ENCODE measurements at regions not wholly inside any gene's neighbourhood (a gene's known extent, or its start where the extent isn't known, plus 50 kb on each side); places are given as distances from the start of the nearest gene placed in this dataset.

DNA sequence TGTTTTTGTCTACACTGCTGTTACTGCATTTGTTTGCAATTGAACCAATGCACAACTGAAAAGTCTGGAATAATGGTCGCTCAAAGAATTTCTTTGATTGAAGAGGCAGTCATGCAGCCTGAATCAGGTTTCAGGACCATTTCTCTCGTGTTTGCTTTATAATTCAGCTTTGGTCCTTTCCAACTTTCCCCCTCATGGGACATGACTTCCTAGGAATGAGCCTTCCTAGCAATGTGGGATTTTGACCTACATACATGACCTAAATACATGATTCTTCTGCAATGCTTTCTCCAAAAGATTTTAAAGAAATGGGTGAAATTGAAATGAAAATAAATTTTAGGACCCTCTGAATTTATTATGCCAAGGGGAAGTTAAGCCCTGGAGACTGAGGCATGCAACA lies 197.4 kb downstream of the MREG start:
- Histone ChIP-seq H3K27me3 (ENCODE audit: control insufficient read depth in 2 of 2, insufficient read depth in 2 of 2, low read length in 2 of 2) (no peaks in the 10 kb centered on the region), H4K20me1 (replicated peaks; ENCODE audit: control insufficient read depth, insufficient read depth, low read length) (no peaks in the 10 kb centered on the region), H3K9me3 (replicated peaks; ENCODE audit: control insufficient read depth, insufficient read depth, low read depth, low read length) (no peaks in the 10 kb centered on the region), H3K9me1 (ENCODE audit: control insufficient read depth, insufficient read depth, low read length) (no peaks in the 10 kb centered on the region), H3K4me1 (replicated peaks in 1 of 2; ENCODE audit: control insufficient read depth in 2 of 2, insufficient read depth in 2 of 2, low read length in 2 of 2) (peaks cover 0 to 14% of the 10 kb centered on the region in 2 experiments; a peak in 4 of 5 replicates), H3K4me2 (ENCODE audit: insufficient read depth, low read length) (no peak overlapping the region), H2AFZ (ENCODE audit: low read depth, low read length) (no peak overlapping the region), H3K36me3 (ENCODE audit: control insufficient read depth, insufficient read depth, low read length) (no peaks in the 10 kb centered on the region), H3K4me3 (no peak overlapping the region), H3K27ac (ENCODE audit: extremely low read depth, low read depth, low read length) (no peak overlapping the region), H3K9ac (ENCODE audit: insufficient read depth in 1 of 2, low read depth in 2 of 2, low read length in 2 of 2) (no peak overlapping the region), H3K79me2 (ENCODE audit: control insufficient read depth, insufficient read depth, low read length) (no peaks in the 10 kb centered on the region)
- ChIA-PET POLR2A (no interaction called here), CTCF (ENCODE audit: low intra/inter-chr PET ratio) (no interaction called here)
- no peak for FAIRE-seq
- in situ Hi-C loops (cut with MboI) (no loop called here), intact Hi-C loops (cut with micrococcal nuclease) (no loop called here)
- no TSS peak for BruUV-seq (replicated peaks)
- whole genome bisulfite sequencing (ENCODE audit: insufficient coverage, low coverage, missing lambda C conversion rate) = 11% methylated on average over 2 of the region's 2 CpGs
- DNase-seq (ENCODE audit: extremely low read depth in 1 of 4, low spot score in 3 of 4) = no peak
- ATAC-seq = no peak
- TF ChIP-seq CHD4 (IDR thresholded peaks at IDR 0.05; ENCODE audit: insufficient read depth, insufficient replicate concordance, low read depth, low read length, poor library complexity, severe bottlenecking) = no peak
- TF ChIP-seq SRSF1 (IDR thresholded peaks at IDR 0.05; ENCODE audit: low read depth, low read length) = no peak
- TF ChIP-seq, protein P1, sequence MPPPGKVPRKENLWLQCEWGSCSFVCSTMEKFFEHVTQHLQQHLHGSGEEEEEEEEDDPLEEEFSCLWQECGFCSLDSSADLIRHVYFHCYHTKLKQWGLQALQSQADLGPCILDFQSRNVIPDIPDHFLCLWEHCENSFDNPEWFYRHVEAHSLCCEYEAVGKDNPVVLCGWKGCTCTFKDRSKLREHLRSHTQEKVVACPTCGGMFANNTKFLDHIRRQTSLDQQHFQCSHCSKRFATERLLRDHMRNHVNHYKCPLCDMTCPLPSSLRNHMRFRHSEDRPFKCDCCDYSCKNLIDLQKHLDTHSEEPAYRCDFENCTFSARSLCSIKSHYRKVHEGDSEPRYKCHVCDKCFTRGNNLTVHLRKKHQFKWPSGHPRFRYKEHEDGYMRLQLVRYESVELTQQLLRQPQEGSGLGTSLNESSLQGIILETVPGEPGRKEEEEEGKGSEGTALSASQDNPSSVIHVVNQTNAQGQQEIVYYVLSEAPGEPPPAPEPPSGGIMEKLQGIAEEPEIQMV (tag; conservative IDR thresholded peaks at IDR 0.05; ENCODE audit: low read depth) = no peak
- TF ChIP-seq CHD1 (IDR thresholded peaks at IDR 0.05; ENCODE audit: low read length) = no peak
- no peak for TF ChIP-seq LEF1 (IDR thresholded peaks at IDR 0.05)
- no peak for TF ChIP-seq RBBP5 (IDR thresholded peaks at IDR 0.05; ENCODE audit: borderline replicate concordance, insufficient read depth, low read length, poor library complexity, severe bottlenecking)
- TF ChIP-seq RBM17 (IDR thresholded peaks at IDR 0.05; ENCODE audit: borderline replicate concordance, low read depth, low read length) = no peak
- no peak for TF ChIP-seq ZNF444 (CRISPR knock-in tag; IDR thresholded peaks at IDR 0.05)
- TF ChIP-seq, protein P2, sequence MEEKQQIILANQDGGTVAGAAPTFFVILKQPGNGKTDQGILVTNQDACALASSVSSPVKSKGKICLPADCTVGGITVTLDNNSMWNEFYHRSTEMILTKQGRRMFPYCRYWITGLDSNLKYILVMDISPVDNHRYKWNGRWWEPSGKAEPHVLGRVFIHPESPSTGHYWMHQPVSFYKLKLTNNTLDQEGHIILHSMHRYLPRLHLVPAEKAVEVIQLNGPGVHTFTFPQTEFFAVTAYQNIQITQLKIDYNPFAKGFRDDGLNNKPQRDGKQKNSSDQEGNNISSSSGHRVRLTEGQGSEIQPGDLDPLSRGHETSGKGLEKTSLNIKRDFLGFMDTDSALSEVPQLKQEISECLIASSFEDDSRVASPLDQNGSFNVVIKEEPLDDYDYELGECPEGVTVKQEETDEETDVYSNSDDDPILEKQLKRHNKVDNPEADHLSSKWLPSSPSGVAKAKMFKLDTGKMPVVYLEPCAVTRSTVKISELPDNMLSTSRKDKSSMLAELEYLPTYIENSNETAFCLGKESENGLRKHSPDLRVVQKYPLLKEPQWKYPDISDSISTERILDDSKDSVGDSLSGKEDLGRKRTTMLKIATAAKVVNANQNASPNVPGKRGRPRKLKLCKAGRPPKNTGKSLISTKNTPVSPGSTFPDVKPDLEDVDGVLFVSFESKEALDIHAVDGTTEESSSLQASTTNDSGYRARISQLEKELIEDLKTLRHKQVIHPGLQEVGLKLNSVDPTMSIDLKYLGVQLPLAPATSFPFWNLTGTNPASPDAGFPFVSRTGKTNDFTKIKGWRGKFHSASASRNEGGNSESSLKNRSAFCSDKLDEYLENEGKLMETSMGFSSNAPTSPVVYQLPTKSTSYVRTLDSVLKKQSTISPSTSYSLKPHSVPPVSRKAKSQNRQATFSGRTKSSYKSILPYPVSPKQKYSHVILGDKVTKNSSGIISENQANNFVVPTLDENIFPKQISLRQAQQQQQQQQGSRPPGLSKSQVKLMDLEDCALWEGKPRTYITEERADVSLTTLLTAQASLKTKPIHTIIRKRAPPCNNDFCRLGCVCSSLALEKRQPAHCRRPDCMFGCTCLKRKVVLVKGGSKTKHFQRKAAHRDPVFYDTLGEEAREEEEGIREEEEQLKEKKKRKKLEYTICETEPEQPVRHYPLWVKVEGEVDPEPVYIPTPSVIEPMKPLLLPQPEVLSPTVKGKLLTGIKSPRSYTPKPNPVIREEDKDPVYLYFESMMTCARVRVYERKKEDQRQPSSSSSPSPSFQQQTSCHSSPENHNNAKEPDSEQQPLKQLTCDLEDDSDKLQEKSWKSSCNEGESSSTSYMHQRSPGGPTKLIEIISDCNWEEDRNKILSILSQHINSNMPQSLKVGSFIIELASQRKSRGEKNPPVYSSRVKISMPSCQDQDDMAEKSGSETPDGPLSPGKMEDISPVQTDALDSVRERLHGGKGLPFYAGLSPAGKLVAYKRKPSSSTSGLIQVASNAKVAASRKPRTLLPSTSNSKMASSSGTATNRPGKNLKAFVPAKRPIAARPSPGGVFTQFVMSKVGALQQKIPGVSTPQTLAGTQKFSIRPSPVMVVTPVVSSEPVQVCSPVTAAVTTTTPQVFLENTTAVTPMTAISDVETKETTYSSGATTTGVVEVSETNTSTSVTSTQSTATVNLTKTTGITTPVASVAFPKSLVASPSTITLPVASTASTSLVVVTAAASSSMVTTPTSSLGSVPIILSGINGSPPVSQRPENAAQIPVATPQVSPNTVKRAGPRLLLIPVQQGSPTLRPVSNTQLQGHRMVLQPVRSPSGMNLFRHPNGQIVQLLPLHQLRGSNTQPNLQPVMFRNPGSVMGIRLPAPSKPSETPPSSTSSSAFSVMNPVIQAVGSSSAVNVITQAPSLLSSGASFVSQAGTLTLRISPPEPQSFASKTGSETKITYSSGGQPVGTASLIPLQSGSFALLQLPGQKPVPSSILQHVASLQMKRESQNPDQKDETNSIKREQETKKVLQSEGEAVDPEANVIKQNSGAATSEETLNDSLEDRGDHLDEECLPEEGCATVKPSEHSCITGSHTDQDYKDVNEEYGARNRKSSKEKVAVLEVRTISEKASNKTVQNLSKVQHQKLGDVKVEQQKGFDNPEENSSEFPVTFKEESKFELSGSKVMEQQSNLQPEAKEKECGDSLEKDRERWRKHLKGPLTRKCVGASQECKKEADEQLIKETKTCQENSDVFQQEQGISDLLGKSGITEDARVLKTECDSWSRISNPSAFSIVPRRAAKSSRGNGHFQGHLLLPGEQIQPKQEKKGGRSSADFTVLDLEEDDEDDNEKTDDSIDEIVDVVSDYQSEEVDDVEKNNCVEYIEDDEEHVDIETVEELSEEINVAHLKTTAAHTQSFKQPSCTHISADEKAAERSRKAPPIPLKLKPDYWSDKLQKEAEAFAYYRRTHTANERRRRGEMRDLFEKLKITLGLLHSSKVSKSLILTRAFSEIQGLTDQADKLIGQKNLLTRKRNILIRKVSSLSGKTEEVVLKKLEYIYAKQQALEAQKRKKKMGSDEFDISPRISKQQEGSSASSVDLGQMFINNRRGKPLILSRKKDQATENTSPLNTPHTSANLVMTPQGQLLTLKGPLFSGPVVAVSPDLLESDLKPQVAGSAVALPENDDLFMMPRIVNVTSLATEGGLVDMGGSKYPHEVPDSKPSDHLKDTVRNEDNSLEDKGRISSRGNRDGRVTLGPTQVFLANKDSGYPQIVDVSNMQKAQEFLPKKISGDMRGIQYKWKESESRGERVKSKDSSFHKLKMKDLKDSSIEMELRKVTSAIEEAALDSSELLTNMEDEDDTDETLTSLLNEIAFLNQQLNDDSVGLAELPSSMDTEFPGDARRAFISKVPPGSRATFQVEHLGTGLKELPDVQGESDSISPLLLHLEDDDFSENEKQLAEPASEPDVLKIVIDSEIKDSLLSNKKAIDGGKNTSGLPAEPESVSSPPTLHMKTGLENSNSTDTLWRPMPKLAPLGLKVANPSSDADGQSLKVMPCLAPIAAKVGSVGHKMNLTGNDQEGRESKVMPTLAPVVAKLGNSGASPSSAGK (IDR thresholded peaks at IDR 0.05) = no peak
- TF ChIP-seq RUNX1 (IDR thresholded peaks at IDR 0.05; ENCODE audit: low read depth) = no peak
- no peak for TF ChIP-seq E2F3 (CRISPR knock-in tag; IDR thresholded peaks at IDR 0.05)
